ENCODE measurements at regions not wholly inside any gene's neighbourhood (a gene's known extent, or its start where the extent isn't known, plus 50 kb on each side); places are given as distances from the start of the nearest gene placed in this dataset.

DNA sequence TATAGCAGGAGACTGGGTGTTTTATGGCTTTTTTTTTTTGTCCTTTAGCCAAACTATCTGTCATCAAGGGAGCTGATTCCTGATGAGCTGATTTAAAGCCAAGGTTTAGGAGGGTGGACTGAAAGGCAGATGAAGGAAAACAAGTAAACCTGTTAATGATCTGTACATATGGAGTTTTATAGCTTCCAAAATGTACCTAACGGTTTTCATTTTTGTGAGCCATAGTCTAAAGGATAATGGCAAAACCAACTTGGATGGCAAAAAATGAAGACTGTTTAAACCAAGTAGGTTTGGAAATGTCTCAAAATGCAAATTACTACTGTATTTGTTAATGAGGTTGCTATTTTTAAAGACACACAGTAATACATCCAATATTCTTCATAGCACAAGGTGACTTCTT is 281.5 kb downstream of the YTHDC2 start (continued):
- no peak for TF ChIP-seq CTCF (IDR thresholded peaks at IDR 0.05 in 2 of 3, conservative IDR thresholded peaks at IDR 0.05 in 1 of 3; ENCODE audit: insufficient read depth in 2 of 3, low read depth in 1 of 3, low read length in 3 of 3)
- TF ChIP-seq, protein P1, sequence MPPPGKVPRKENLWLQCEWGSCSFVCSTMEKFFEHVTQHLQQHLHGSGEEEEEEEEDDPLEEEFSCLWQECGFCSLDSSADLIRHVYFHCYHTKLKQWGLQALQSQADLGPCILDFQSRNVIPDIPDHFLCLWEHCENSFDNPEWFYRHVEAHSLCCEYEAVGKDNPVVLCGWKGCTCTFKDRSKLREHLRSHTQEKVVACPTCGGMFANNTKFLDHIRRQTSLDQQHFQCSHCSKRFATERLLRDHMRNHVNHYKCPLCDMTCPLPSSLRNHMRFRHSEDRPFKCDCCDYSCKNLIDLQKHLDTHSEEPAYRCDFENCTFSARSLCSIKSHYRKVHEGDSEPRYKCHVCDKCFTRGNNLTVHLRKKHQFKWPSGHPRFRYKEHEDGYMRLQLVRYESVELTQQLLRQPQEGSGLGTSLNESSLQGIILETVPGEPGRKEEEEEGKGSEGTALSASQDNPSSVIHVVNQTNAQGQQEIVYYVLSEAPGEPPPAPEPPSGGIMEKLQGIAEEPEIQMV (tag; conservative IDR thresholded peaks at IDR 0.05; ENCODE audit: low read depth): no peak
- TF ChIP-seq, protein P2, sequence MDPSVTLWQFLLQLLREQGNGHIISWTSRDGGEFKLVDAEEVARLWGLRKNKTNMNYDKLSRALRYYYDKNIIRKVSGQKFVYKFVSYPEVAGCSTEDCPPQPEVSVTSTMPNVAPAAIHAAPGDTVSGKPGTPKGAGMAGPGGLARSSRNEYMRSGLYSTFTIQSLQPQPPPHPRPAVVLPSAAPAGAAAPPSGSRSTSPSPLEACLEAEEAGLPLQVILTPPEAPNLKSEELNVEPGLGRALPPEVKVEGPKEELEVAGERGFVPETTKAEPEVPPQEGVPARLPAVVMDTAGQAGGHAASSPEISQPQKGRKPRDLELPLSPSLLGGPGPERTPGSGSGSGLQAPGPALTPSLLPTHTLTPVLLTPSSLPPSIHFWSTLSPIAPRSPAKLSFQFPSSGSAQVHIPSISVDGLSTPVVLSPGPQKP (CRISPR knock-in tag; IDR thresholded peaks at IDR 0.05): no peak
- no peak for TF ChIP-seq SAFB2 (IDR thresholded peaks at IDR 0.05; ENCODE audit: borderline replicate concordance, low read depth, low read length, severe bottlenecking)
- no peak for TF ChIP-seq ZFX (CRISPR knock-in tag; IDR thresholded peaks at IDR 0.05)
- no peak for TF ChIP-seq PRPF4 (IDR thresholded peaks at IDR 0.05; ENCODE audit: insufficient read depth, low read depth, low read length, poor library complexity, severe bottlenecking)
- TF ChIP-seq, protein P3, sequence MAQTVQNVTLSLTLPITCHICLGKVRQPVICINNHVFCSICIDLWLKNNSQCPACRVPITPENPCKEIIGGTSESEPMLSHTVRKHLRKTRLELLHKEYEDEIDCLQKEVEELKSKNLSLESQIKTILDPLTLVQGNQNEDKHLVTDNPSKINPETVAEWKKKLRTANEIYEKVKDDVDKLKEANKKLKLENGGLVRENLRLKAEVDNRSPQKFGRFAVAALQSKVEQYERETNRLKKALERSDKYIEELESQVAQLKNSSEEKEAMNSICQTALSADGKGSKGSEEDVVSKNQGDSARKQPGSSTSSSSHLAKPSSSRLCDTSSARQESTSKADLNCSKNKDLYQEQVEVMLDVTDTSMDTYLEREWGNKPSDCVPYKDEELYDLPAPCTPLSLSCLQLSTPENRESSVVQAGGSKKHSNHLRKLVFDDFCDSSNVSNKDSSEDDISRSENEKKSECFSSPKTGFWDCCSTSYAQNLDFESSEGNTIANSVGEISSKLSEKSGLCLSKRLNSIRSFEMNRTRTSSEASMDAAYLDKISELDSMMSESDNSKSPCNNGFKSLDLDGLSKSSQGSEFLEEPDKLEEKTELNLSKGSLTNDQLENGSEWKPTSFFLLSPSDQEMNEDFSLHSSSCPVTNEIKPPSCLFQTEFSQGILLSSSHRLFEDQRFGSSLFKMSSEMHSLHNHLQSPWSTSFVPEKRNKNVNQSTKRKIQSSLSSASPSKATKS (CRISPR knock-in tag; IDR thresholded peaks at IDR 0.05): no peak
- no peak for TF ChIP-seq HDGF (IDR thresholded peaks at IDR 0.05)
- no peak for TF ChIP-seq MAFK (IDR thresholded peaks at IDR 0.05; ENCODE audit: low read length)
- no peak for TF ChIP-seq BMI1 (IDR thresholded peaks at IDR 0.05; ENCODE audit: low read length)
- no peak for TF ChIP-seq NR2C2 (CRISPR knock-in tag; IDR thresholded peaks at IDR 0.05)
- no peak for TF ChIP-seq NR2C2 (tag; IDR thresholded peaks at IDR 0.05)
- no peak for TF ChIP-seq HNRNPK (IDR thresholded peaks at IDR 0.05; ENCODE audit: low read depth, low read length, poor library complexity, severe bottlenecking)
- TF ChIP-seq, protein P4, sequence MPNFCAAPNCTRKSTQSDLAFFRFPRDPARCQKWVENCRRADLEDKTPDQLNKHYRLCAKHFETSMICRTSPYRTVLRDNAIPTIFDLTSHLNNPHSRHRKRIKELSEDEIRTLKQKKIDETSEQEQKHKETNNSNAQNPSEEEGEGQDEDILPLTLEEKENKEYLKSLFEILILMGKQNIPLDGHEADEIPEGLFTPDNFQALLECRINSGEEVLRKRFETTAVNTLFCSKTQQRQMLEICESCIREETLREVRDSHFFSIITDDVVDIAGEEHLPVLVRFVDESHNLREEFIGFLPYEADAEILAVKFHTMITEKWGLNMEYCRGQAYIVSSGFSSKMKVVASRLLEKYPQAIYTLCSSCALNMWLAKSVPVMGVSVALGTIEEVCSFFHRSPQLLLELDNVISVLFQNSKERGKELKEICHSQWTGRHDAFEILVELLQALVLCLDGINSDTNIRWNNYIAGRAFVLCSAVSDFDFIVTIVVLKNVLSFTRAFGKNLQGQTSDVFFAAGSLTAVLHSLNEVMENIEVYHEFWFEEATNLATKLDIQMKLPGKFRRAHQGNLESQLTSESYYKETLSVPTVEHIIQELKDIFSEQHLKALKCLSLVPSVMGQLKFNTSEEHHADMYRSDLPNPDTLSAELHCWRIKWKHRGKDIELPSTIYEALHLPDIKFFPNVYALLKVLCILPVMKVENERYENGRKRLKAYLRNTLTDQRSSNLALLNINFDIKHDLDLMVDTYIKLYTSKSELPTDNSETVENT (CRISPR knock-in tag; IDR thresholded peaks at IDR 0.05): no peak
- TF ChIP-seq ZBTB8A (IDR thresholded peaks at IDR 0.05; ENCODE audit: partially characterized antibody): no peak
- TF ChIP-seq CBX1 (IDR thresholded peaks at IDR 0.05; ENCODE audit: low read depth): no peak
- TF ChIP-seq SMAD2 (IDR thresholded peaks at IDR 0.05; ENCODE audit: low read depth, low read length): no peak
